Cardiac fibroblast (primary cell): ENCODE measurements at regions not wholly inside any gene's neighbourhood (a gene's known extent, or its start where the extent isn't known, plus 50 kb on each side); places are given as distances from the start of the nearest gene placed in this dataset.

ENCODE experiments used
- DNase-seq, 2 donors: peaks; one replicate each; pipeline versions ENCODE4 v3.0.0 to v3.0.0-alpha.2; 2010; ENCODE audit warnings: low read depth in 2 of 2
- H3K4me3 ChIP-seq, 2 donors: replicated peaks in 1 of 2; 1 replicate in 1 of 2; 2 replicates in 1 of 2; pipeline ENCODE4 v1.5.1; 2011; ENCODE audit warnings: low read depth in 2 of 2, low read length in 2 of 2, mild to moderate bottlenecking in 2 of 2, moderate library complexity in 1 of 2
- CTCF ChIP-seq: IDR thresholded peaks from one replicate; pipeline ENCODE4 v1.5.1; 2011; ENCODE audit warnings: low read depth, mild to moderate bottlenecking, low read length, inconsistent platforms

GRCh38 chr20:12700701-12701100 lies 308.1 kb upstream of the SPTLC3 start:
- DNase-seq, result no peak
- TF ChIP-seq CTCF, result no peak
- no peak overlapping the region for H3K4me3 ChIP-seq

- no peak for TF ChIP-seq CTCF
- no peak for DNase-seq
- no peak overlapping the region for H3K4me3 ChIP-seq
Measured at GRCh38 chr20:12702312-12702711, 306.5 kb upstream of the SPTLC3 start.

GRCh38 chr20:12715371-12715770 lies 293.4 kb upstream of the SPTLC3 start:
- DNase-seq, result no peak
- H3K4me3 ChIP-seq, result no peak overlapping the region
- TF ChIP-seq CTCF, result no peak

- no peak for TF ChIP-seq CTCF
- DNase-seq, result no peak
- H3K4me3 ChIP-seq, result no peak overlapping the region
Measured at GRCh38 chr20:12715991-12716680, 292.6 kb upstream of the SPTLC3 start.

GRCh38 chr20:12717061-12717460 lies 291.7 kb upstream of the SPTLC3 start:
- H3K4me3 ChIP-seq, result no peak overlapping the region
- no peak for TF ChIP-seq CTCF
- no peak for DNase-seq

GRCh38 chr20:12718619-12719018 lies 290.2 kb upstream of the SPTLC3 start:
- no peak for DNase-seq
- no peak overlapping the region for H3K4me3 ChIP-seq
- TF ChIP-seq CTCF, result no peak

GRCh38 chr20:12721636-12722035 lies 287.1 kb upstream of the SPTLC3 start:
- H3K4me3 ChIP-seq, result no peak overlapping the region
- no peak for DNase-seq
- TF ChIP-seq CTCF, result no peak
